NCI-H82 (cell line): ENCODE measurements at regions not wholly inside any gene's neighbourhood (a gene's known extent, or its start where the extent isn't known, plus 50 kb on each side); places are given as distances from the start of the nearest gene placed in this dataset.

ENCODE experiments used
- DNase-seq: peaks from one replicate; lab custom pipeline; 2025; lab: John Stamatoyannopoulos, UW

DNA sequence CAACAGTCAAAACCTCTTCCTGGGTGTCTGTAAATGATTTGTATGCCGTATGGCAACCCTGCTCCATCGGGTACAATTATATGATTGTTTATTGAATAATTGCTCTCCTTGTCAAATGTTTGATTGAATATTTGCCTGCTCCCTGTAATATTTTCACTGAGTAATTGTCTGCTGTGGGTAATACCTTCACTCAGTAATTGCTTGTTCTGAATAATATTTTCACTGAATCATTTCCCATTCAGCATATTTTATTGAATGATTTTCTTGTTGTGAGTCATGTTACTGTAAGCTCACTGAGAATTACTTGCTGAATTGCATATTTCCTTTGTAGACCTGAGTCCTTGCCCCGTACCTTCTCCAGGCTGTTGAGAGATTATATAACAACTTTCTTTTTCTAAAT is 535.2 kb downstream of the METTL4 start:
- DNase-seq, result no peak

- no peak for DNase-seq
Observed at GRCh38 chr18:2040279-2040678, 531.0 kb downstream of the METTL4 start.

GRCh38 chr18:2049986-2050385 is 521.3 kb downstream of the METTL4 start:
- no peak for DNase-seq

- no peak for DNase-seq
Observed at GRCh38 chr18:2050702-2051201, 520.6 kb downstream of the METTL4 start.

DNA sequence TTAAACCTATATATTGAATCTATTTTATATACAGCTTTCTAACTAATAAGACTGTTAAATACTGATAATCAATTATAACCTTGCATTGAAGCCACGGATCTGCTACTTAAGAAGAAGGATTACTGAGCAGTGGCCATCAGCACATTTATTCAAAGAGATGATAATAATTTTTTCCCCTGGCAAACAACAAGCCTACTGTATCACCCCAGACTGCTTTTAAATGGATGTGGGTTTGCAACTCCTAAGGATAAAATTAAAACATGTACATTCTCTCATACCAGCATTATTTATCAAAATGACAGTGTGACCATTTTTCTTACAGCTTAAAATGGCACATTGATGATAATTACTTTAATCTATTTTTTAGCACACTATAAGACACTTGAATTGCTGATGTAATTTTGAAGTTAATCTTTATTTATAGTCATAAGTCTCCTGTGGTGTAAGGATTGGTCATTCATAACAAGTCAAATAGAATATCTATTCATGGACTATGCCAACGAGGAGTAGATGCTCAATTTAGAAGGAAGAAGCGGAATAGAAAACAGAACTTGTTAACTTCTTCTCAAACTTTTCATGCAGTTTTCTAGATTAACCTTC is 517.7 kb downstream of the METTL4 start:
- DNase-seq, result no peak

DNA sequence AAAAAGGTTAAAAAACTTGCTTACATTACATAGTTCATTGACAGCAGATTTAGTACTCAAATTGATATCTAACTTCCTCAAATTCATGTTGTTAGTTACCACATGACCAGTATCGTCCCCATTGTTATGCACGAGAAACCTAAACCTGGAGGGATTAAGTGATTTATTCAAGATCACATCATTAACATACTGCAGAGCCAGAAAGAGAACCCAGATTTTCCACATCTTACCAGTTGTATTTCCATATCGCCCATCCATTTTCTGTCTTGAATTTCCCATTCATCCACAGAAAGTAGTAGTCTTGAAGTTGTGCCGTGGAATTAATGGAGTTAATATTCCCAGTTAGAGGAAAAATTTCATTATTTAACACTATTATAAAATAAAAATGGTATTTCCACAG is 512.0 kb downstream of the METTL4 start:
- no peak for DNase-seq

DNA sequence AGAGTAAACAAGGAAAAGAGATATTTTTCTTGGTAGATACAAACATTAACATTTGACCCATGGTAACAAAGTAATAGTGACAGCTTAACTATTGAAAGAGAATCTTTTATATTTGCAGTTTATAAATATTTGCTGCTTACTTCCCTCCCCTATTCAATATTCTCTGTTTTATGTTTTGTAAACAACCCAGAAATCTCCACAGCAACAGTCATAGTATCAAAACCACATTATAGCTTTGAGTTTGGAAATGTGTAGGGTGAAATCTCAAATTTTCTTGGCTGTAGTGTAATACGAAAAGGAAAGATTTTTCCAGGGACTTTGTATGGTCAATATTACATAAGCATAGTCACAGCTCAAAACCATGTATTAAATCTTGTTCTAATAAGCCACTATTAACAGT is 511.2 kb downstream of the METTL4 start:
- DNase-seq, result no peak

DNA sequence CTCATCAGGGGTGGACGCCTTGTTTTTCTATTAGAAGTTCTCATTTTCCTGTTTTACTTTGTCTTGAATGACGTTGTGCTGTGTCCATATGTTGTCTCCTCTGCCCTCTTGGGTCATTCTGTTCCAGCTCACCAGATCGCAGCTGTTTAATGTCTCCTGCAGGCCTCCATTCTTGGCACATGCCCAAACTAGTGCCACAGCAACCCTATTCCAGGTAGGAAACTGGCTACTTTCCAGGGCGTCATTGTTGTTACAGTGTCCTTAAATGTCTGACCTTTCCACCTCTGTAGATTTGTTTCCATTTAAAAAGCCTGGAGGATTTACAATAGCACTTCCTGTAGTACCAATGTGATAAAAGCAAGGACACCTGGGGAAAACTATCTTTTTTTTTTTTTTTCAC is 500.7 kb downstream of the METTL4 start:
- DNase-seq, result peak; percentile 69

DNA sequence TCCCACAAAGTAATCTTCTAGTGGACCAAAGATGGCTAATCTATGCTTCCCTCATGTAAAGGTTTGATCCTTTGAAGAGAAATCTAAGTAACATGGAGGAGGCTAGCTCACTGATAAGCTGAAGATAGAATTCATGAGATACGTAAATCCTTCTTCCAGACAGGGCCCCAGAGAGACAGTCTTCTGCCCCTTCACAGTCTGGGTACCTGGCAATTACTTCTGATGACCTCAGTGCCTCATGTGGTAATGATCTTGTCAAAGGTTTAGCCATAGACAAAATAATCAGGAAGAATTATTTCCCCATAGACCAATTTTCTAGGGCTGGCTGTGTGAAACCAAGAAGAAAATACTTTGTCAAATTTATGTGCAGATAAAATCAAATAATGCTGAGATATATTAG is 495.8 kb downstream of the METTL4 start:
- DNase-seq, result no peak

DNA sequence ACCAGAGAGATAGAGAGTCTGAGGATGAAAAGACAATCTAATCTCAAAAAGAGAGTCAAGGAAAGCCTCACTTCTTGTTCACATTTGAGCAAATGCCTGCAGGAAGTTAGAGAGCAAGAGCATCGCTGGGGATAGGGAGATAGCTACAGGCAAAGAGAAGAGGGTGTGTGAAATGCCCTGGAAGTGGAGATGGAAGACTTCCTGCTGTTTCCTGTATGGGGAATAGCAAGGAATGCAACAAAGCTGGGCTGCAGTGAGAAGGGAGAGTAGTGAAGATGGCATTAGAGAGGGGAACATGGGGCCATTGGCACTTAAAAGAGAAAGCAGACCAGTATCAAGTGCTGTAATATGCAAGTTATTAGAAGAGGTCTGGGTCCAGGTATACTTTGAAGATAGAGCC is 488.6 kb downstream of the METTL4 start:
- no peak for DNase-seq

DNA sequence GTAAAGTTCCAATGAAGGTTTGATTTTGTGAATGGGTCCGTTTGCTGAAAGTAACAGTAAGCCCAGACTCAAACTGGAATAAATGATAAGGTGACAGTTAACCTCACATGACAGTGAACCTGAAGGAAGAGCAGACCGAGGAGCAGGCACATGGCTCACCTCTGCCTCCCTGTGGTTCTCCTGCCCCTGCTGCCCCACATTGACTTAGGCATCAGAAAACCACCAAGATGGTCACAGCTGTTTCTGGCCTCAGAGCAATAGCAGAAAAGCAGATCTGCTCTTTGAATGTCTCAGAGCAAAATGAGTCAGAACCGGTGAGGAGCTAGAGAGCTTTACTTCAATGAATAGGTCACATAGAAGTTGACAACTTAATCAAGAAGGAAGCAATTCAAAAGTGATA is 487.6 kb downstream of the METTL4 start:
- peak; percentile 55 for DNase-seq

DNA sequence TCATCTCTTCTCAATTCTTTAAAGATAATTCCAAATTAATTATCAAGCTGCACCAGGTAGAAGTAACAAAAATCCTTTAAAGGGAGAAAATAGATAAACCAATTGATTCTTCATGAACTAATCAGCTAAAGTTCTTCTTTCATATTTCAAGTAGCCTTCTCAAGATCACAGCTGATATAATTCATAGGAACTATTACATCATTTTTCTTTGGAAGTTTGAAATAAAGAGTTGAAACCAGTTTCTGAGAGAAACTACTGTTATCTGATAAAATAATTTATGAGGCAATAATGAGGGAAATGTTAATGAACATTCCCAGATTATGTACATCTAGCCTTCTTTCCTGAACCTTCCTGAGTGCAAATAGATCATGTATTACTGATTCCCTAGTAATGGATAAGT is 484.9 kb downstream of the METTL4 start:
- no peak for DNase-seq

GRCh38 chr18:2087877-2088673 is 483.2 kb downstream of the METTL4 start:
- peak; percentile 91 for DNase-seq

DNA sequence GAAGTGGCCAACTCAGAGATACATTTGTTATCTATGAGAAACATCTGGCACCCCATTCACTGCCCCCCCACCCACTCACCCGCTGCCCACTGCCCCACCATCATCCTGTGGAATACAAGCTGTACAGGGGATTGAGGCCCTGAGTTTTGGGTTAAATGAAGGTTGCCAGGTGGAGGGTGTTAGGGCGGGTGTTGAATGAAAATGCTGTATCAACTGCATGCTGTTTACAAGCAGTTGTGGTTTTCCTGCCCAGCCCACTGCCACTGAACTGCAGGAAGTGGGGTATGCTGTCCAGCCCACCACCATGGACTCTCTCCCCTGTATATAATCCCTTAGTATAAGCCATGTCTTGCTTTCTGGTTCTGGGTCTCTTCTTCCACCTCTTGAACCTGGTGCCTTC is 481.9 kb downstream of the METTL4 start:
- no peak for DNase-seq

- peak; percentile 45 for DNase-seq
Observed at GRCh38 chr18:2091937-2092336, 479.4 kb downstream of the METTL4 start.

- DNase-seq, result no peak
Observed at GRCh38 chr18:2096551-2096950, 474.8 kb downstream of the METTL4 start.

DNA sequence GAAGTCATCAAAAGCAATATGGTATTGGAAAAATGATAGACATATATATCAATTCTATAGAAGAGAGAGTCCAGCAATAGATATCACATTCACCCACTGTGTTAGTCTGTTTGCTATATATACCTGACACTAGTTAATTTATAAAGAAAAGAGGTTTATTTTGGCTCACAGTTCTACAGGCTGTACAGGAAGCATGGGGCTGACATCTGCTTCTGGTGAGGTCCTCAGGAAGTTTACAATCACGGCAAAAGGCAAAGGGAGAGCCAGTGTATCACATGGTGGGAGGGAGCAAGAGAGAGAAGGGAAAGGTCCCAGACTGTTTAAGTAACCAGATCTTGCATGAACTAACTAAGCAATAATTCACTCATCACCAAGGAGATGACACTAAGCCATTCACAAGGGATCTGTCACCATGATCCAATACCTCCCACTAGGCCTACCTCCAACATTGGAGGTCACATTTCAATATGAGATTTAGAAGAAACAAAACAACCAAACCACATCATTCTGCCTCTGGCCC is 470.6 kb downstream of the METTL4 start:
- DNase-seq, result peak; percentile 22

GRCh38 chr18:2102022-2102421 is 469.3 kb downstream of the METTL4 start:
- no peak for DNase-seq

- no peak for DNase-seq
Observed at GRCh38 chr18:2103299-2103698, 468.0 kb downstream of the METTL4 start.

GRCh38 chr18:2104620-2105462 is 466.5 kb downstream of the METTL4 start:
- peak; percentile 61 for DNase-seq

GRCh38 chr18:2108591-2108990 is 462.7 kb downstream of the METTL4 start:
- no peak for DNase-seq

- DNase-seq, result no peak
Observed at GRCh38 chr18:2111456-2111855, 459.8 kb downstream of the METTL4 start.
